ENCODE measurements at regions not wholly inside any gene's neighbourhood (a gene's known extent, or its start where the extent isn't known, plus 50 kb on each side); places are given as distances from the start of the nearest gene placed in this dataset.

DNA sequence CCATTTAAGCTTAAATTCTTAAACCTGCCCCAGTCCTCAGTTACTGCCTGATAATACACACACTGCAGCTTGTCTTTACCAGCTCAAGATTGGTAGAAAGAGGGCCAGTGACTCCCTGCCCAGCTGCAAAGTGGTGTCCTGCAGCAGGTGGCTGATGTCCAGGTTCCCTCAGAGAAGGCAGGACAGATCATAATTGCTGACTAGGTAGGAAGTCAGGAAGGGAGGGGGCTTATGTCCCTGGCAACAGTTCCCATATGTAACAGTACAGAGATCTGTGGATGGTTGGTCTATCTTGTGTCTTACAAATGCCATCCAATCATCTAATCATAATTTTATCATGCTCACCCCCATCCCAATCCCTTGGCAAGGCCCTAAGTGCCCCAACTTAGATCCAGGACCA is 492.1 kb upstream of the PPP2R3A start:
- TF ChIP-seq POLR2A (IDR thresholded peaks at IDR 0.05; ENCODE audit: low read depth) (no peak), EP300 (IDR thresholded peaks at IDR 0.05) (no peak), POLR2AphosphoS5 (IDR thresholded peaks at IDR 0.05) (no peak)
- TF ChIP-seq, protein P1, sequence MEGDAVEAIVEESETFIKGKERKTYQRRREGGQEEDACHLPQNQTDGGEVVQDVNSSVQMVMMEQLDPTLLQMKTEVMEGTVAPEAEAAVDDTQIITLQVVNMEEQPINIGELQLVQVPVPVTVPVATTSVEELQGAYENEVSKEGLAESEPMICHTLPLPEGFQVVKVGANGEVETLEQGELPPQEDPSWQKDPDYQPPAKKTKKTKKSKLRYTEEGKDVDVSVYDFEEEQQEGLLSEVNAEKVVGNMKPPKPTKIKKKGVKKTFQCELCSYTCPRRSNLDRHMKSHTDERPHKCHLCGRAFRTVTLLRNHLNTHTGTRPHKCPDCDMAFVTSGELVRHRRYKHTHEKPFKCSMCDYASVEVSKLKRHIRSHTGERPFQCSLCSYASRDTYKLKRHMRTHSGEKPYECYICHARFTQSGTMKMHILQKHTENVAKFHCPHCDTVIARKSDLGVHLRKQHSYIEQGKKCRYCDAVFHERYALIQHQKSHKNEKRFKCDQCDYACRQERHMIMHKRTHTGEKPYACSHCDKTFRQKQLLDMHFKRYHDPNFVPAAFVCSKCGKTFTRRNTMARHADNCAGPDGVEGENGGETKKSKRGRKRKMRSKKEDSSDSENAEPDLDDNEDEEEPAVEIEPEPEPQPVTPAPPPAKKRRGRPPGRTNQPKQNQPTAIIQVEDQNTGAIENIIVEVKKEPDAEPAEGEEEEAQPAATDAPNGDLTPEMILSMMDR (IDR thresholded peaks at IDR 0.05) = no peak
